ENCODE measurements at regions not wholly inside any gene's neighbourhood (a gene's known extent, or its start where the extent isn't known, plus 50 kb on each side); places are given as distances from the start of the nearest gene placed in this dataset.

- no peak overlapping the region for H3K27ac ChIP-seq (ENCODE audit: insufficient read depth, low read depth, low read length, poor library complexity, severe bottlenecking)
- no peaks in the 10 kb centered on the region for H3K36me3 ChIP-seq (ENCODE audit: control insufficient read depth, insufficient read depth, low read length)
- WGBS, 2 experiments: 96 to 98% methylated on average over 1 of the region's 1 CpG
- H3K4me1 ChIP-seq (ENCODE audit: control insufficient read depth, insufficient read depth, low read length): no peaks in the 10 kb centered on the region
- no peak overlapping the region for H3K4me3 ChIP-seq (ENCODE audit: insufficient read depth, low read depth, low read length)
- H3K27me3 ChIP-seq (ENCODE audit: control insufficient read depth, insufficient read depth, low read length, poor library complexity, severe bottlenecking): no peaks in the 10 kb centered on the region
- H3K9me3 ChIP-seq (ENCODE audit: control insufficient read depth, low read length): no peaks in the 10 kb centered on the region
Measured at GRCh38 chr2:36071698-36072097, 283.9 kb upstream of the CRIM1 start.

DNA sequence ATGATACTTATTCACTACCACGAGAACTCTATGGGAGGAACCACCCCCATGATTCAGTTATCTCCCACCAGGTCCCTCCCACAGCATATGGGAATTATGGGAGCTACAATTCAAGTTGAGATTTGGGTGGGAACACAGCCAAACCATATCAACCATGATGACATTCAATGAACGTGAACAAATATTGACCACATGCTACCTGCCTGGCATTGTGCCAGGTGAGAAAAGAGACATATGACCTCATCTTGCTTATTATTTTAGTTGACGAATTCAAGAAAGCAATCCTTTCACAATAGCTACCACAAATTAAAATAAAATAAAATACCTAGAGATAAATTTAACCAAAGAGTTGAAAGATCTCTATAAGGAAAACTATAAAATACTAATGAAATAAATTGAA is 286.5 kb upstream of the CRIM1 start:
- no peak overlapping the region for H3K27ac ChIP-seq (ENCODE audit: insufficient read depth, low read depth, low read length, poor library complexity, severe bottlenecking)
- WGBS, 2 experiments: 89 to 100% methylated on average over 1 to 3 of the region's 3 CpGs
- no peak overlapping the region for H3K4me3 ChIP-seq (ENCODE audit: insufficient read depth, low read depth, low read length)
- no peaks in the 10 kb centered on the region for H3K36me3 ChIP-seq (ENCODE audit: control insufficient read depth, insufficient read depth, low read length)
- no peaks in the 10 kb centered on the region for H3K27me3 ChIP-seq (ENCODE audit: control insufficient read depth, insufficient read depth, low read length, poor library complexity, severe bottlenecking)
- H3K4me1 ChIP-seq (ENCODE audit: control insufficient read depth, insufficient read depth, low read length): no peaks in the 10 kb centered on the region
- no peaks in the 10 kb centered on the region for H3K9me3 ChIP-seq (ENCODE audit: control insufficient read depth, low read length)

GRCh38 chr2:36068086-36068485 is 287.5 kb upstream of the CRIM1 start:
- no peak overlapping the region for H3K27ac ChIP-seq (ENCODE audit: insufficient read depth, low read depth, low read length, poor library complexity, severe bottlenecking)
- H3K4me3 ChIP-seq (ENCODE audit: insufficient read depth, low read depth, low read length): no peak overlapping the region
- no peaks in the 10 kb centered on the region for H3K9me3 ChIP-seq (ENCODE audit: control insufficient read depth, low read length)
- H3K27me3 ChIP-seq (ENCODE audit: control insufficient read depth, insufficient read depth, low read length, poor library complexity, severe bottlenecking): no peaks in the 10 kb centered on the region
- H3K4me1 ChIP-seq (ENCODE audit: control insufficient read depth, insufficient read depth, low read length): no peaks in the 10 kb centered on the region
- H3K36me3 ChIP-seq (ENCODE audit: control insufficient read depth, insufficient read depth, low read length): no peaks in the 10 kb centered on the region

GRCh38 chr2:36060133-36060532 is 295.4 kb upstream of the CRIM1 start:
- no peak overlapping the region for H3K4me3 ChIP-seq (ENCODE audit: insufficient read depth, low read depth, low read length)
- no peaks in the 10 kb centered on the region for H3K9me3 ChIP-seq (ENCODE audit: control insufficient read depth, low read length)
- no peak overlapping the region for H3K27ac ChIP-seq (ENCODE audit: insufficient read depth, low read depth, low read length, poor library complexity, severe bottlenecking)
- H3K36me3 ChIP-seq (ENCODE audit: control insufficient read depth, insufficient read depth, low read length): no peaks in the 10 kb centered on the region
- H3K27me3 ChIP-seq (ENCODE audit: control insufficient read depth, insufficient read depth, low read length, poor library complexity, severe bottlenecking): no peaks in the 10 kb centered on the region
- WGBS, 2 experiments: 85 to 95% methylated on average over 4 of the region's 4 CpGs
- H3K4me1 ChIP-seq (ENCODE audit: control insufficient read depth, insufficient read depth, low read length): no peaks in the 10 kb centered on the region

DNA sequence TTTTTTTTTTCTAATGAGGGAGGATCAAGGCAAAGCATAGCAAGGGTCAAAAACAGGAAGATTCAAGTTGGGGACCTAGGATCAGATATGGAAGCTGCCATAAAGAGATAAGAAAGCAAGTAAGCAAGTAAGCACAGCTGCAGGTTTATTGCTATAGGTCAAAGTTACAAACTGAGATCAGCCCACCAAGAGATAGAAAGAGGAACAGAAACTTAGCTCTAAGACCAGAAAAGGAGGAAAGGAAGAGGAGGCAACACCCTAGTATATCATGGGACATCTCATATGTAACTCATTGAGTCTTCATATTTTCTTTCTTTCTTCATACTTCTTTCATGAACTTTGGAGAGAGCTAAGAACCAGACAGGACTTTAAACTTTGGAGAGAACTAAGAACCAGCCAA is 295.9 kb upstream of the CRIM1 start:
- Histone ChIP-seq H3K4me3 (ENCODE audit: insufficient read depth, low read depth, low read length) (no peak overlapping the region), H3K36me3 (ENCODE audit: control insufficient read depth, insufficient read depth, low read length) (no peaks in the 10 kb centered on the region), H3K9me3 (ENCODE audit: control insufficient read depth, low read length) (no peaks in the 10 kb centered on the region), H3K27ac (ENCODE audit: insufficient read depth, low read depth, low read length, poor library complexity, severe bottlenecking) (no peak overlapping the region), H3K27me3 (ENCODE audit: control insufficient read depth, insufficient read depth, low read length, poor library complexity, severe bottlenecking) (no peaks in the 10 kb centered on the region), H3K4me1 (ENCODE audit: control insufficient read depth, insufficient read depth, low read length) (no peaks in the 10 kb centered on the region)

GRCh38 chr2:36058953-36059352 is 296.6 kb upstream of the CRIM1 start:
- Histone ChIP-seq H3K36me3 (ENCODE audit: control insufficient read depth, insufficient read depth, low read length) (no peaks in the 10 kb centered on the region), H3K27ac (ENCODE audit: insufficient read depth, low read depth, low read length, poor library complexity, severe bottlenecking) (no peak overlapping the region), H3K27me3 (ENCODE audit: control insufficient read depth, insufficient read depth, low read length, poor library complexity, severe bottlenecking) (no peaks in the 10 kb centered on the region), H3K4me3 (ENCODE audit: insufficient read depth, low read depth, low read length) (no peak overlapping the region), H3K9me3 (ENCODE audit: control insufficient read depth, low read length) (no peaks in the 10 kb centered on the region), H3K4me1 (ENCODE audit: control insufficient read depth, insufficient read depth, low read length) (no peaks in the 10 kb centered on the region)
- 73 to 83% methylated on average over 2 of the region's 2 CpGs for WGBS, 2 experiments

- Histone ChIP-seq H3K27me3 (ENCODE audit: control insufficient read depth, insufficient read depth, low read length, poor library complexity, severe bottlenecking) (no peaks in the 10 kb centered on the region), H3K4me1 (ENCODE audit: control insufficient read depth, insufficient read depth, low read length) (no peaks in the 10 kb centered on the region), H3K9me3 (ENCODE audit: control insufficient read depth, low read length) (no peaks in the 10 kb centered on the region), H3K27ac (ENCODE audit: insufficient read depth, low read depth, low read length, poor library complexity, severe bottlenecking) (no peak overlapping the region), H3K36me3 (ENCODE audit: control insufficient read depth, insufficient read depth, low read length) (no peaks in the 10 kb centered on the region), H3K4me3 (ENCODE audit: insufficient read depth, low read depth, low read length) (no peak overlapping the region)
- WGBS, 2 experiments: 94 to 96% methylated on average over 2 to 3 of the region's 3 CpGs
Measured at GRCh38 chr2:36058076-36058475, 297.5 kb upstream of the CRIM1 start.

DNA sequence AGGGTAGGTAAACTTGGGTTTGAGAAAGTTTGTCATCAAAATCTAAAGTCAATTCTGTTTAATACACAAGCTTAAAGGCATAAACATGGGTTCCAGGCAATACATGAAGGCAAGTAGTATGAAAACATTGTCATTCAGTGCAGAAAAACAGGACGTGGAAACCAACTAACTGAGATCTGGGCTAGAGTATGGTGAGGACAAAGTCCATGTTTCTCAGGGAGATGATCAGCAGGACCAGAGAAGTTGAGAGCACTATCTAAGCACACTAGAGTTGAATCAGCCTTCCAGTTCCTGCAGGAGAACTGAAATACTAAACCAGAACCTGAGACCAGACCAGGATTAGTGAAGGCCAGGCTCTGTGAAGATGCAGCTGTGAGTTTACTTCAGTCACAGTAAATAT is 302.8 kb upstream of the CRIM1 start:
- no peaks in the 10 kb centered on the region for H3K27me3 ChIP-seq (ENCODE audit: control insufficient read depth, insufficient read depth, low read length, poor library complexity, severe bottlenecking)
- 90 to 93% methylated on average over 1 of the region's 1 CpG for WGBS, 2 experiments
- no peak overlapping the region for H3K4me3 ChIP-seq (ENCODE audit: insufficient read depth, low read depth, low read length)
- H3K4me1 ChIP-seq (ENCODE audit: control insufficient read depth, insufficient read depth, low read length): no peaks in the 10 kb centered on the region
- no peak overlapping the region for H3K27ac ChIP-seq (ENCODE audit: insufficient read depth, low read depth, low read length, poor library complexity, severe bottlenecking)
- no peaks in the 10 kb centered on the region for H3K9me3 ChIP-seq (ENCODE audit: control insufficient read depth, low read length)
- no peaks in the 10 kb centered on the region for H3K36me3 ChIP-seq (ENCODE audit: control insufficient read depth, insufficient read depth, low read length)

- WGBS, 2 experiments: 92 to 93% methylated on average over 4 of the region's 4 CpGs
- H3K4me3 ChIP-seq (ENCODE audit: insufficient read depth, low read depth, low read length): no peak overlapping the region
Measured at GRCh38 chr2:36044411-36044810, 311.2 kb upstream of the CRIM1 start.

DNA sequence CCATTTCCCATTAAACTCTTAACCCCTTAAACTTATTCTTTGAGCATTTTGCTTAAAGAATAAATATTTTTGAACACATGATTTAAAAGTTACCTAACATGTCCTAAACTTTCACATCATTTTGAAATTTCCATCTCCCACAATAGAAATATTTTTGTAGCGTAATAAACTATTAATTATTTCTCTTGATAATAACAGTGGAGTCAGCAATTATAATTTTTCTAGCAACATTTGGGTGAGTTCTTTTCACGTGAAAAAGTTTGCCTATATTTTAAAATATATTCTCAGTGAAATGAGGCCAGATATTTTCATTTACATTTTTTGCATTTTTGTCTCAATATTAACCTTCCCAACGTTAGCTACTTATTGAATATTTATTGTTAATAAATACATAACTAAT is 320.4 kb upstream of the CRIM1 start:
- Histone ChIP-seq H3K27me3 (ENCODE audit: control insufficient read depth, insufficient read depth, low read length, poor library complexity, severe bottlenecking) (no peaks in the 10 kb centered on the region), H3K36me3 (ENCODE audit: control insufficient read depth, insufficient read depth, low read length) (no peaks in the 10 kb centered on the region), H3K4me1 (ENCODE audit: control insufficient read depth, insufficient read depth, low read length) (no peaks in the 10 kb centered on the region), H3K27ac (ENCODE audit: insufficient read depth, low read depth, low read length, poor library complexity, severe bottlenecking) (no peak overlapping the region), H3K4me3 (ENCODE audit: insufficient read depth, low read depth, low read length) (no peak overlapping the region), H3K9me3 (ENCODE audit: control insufficient read depth, low read length) (no peaks in the 10 kb centered on the region)
- WGBS, 2 experiments: no CpG with 5 or more reads among the region's 3 CpGs

More at GRCh38 chr2:36044411-36044810, 311.2 kb upstream of the CRIM1 start:
- Histone ChIP-seq H3K36me3 (ENCODE audit: control insufficient read depth, insufficient read depth, low read length) (no peaks in the 10 kb centered on the region), H3K27ac (ENCODE audit: insufficient read depth, low read depth, low read length, poor library complexity, severe bottlenecking) (no peak overlapping the region), H3K27me3 (ENCODE audit: control insufficient read depth, insufficient read depth, low read length, poor library complexity, severe bottlenecking) (no peaks in the 10 kb centered on the region), H3K4me1 (ENCODE audit: control insufficient read depth, insufficient read depth, low read length) (peaks cover 3% of the 10 kb centered on the region), H3K9me3 (ENCODE audit: control insufficient read depth, low read length) (no peaks in the 10 kb centered on the region)

GRCh38 chr2:36032046-36032445 is 323.5 kb upstream of the CRIM1 start:
- no peak overlapping the region for H3K4me3 ChIP-seq (ENCODE audit: insufficient read depth, low read depth, low read length)
- H3K4me1 ChIP-seq (ENCODE audit: control insufficient read depth, insufficient read depth, low read length): no peaks in the 10 kb centered on the region
- H3K36me3 ChIP-seq (ENCODE audit: control insufficient read depth, insufficient read depth, low read length): no peaks in the 10 kb centered on the region
- no peaks in the 10 kb centered on the region for H3K27me3 ChIP-seq (ENCODE audit: control insufficient read depth, insufficient read depth, low read length, poor library complexity, severe bottlenecking)
- no peaks in the 10 kb centered on the region for H3K9me3 ChIP-seq (ENCODE audit: control insufficient read depth, low read length)
- H3K27ac ChIP-seq (ENCODE audit: insufficient read depth, low read depth, low read length, poor library complexity, severe bottlenecking): no peak overlapping the region
- 78 to 80% methylated on average over 3 of the region's 3 CpGs for WGBS, 2 experiments

Measured in ectodermal cell (in vitro differentiated cells).